ENCODE measurements at regions not wholly inside any gene's neighbourhood (a gene's known extent, or its start where the extent isn't known, plus 50 kb on each side); places are given as distances from the start of the nearest gene placed in this dataset.

DNA sequence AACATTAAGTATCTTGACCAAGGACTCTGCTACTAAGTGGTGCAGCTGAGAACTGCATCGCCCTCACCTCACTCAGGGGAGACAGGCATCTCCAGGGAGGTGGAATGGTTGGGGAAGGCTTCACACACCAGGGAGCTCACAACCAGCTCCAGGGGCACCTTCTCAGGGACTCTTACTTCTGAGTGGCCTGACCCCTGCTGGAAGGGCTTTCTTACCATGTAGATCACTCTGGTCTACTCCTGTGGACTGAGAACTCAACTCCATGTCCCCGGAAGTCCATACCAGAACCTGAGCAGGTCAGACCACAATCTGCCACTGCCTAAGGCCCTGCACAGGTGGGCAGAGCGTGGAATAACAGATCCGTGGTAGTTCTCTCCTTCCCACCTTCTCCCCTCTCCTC is 140.5 kb downstream of the TLE3 start:
- Histone ChIP-seq H3K9ac (ENCODE audit: low read length) (no peak overlapping the region), H3K27me3 (ENCODE audit: control insufficient read depth in 1 of 2, insufficient read depth in 2 of 2, low read length in 2 of 2) (peaks cover 0 to 4% of the 10 kb centered on the region in 2 donors), H3K4me1 (ENCODE audit: insufficient read depth, low read length) (no peaks in the 10 kb centered on the region), H3K4me3 (ENCODE audit: low read depth in 1 of 2, low read length in 2 of 2) (no peak overlapping the region), H3K36me3 (ENCODE audit: insufficient read depth, low read length) (no peaks in the 10 kb centered on the region), H3K9me3 (ENCODE audit: low read length) (no peaks in the 10 kb centered on the region), H3K27ac (ENCODE audit: low read depth, low read length) (no peak overlapping the region)

DNA sequence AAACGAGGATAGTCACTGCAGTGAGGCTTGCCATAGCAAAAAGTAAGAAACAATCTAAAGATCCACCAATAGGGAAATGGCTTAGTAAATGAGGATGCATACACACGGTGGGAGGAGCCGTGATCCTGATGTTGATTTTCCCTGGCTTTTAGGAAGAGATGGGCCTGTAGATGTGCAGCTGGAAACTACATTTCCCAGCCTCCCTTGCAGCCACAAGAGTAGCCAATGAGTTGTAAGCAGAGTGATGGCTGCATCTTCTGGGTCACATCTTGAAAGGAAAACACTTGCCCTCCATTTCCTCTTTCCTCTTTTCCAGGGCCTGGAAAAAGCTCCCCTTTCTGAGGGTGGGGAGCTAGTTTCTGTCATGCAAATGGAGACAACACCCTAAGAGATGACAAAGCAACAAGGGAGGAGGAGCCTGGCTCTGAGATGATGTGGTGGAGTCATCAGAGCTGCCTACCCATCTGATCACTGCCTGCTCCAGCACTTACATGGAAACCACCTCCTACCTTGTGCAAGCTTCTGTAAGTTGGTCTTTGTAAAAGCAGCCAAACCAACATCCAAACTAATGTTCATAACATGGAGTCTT is 139.1 kb downstream of the TLE3 start:
- H3K27ac ChIP-seq (ENCODE audit: low read depth, low read length) = no peak overlapping the region
- H3K36me3 ChIP-seq (ENCODE audit: insufficient read depth, low read length) = no peaks in the 10 kb centered on the region
- H3K4me3 ChIP-seq (ENCODE audit: low read depth in 1 of 2, low read length in 2 of 2) = no peak overlapping the region
- H3K9me3 ChIP-seq (ENCODE audit: low read length) = no peaks in the 10 kb centered on the region
- H3K27me3 ChIP-seq (ENCODE audit: control insufficient read depth in 1 of 2, insufficient read depth in 2 of 2, low read length in 2 of 2) = peaks cover 0 to 4% of the 10 kb centered on the region in 2 donors
- H3K4me1 ChIP-seq (ENCODE audit: insufficient read depth, low read length) = no peaks in the 10 kb centered on the region
- H3K9ac ChIP-seq (ENCODE audit: low read length) = no peak overlapping the region

DNA sequence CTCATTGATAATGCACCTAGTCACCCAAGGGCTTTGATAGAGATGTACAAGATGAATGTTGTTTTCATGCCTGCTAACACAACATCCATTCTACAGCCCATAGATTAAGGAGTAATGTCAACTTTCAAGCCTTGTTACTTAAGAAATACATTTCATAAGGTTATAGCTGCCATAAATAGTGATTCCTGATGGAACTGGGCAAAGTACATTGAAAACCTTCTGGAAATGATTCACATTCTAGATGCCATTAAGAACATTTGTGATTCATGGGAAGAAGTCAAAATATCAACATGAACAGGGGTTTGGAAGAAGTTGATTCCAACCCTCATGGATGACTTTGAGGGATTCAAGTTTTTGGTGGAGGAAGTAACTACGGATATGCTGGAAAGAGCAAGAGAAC is 135.2 kb downstream of the TLE3 start:
- no peak overlapping the region for H3K27ac ChIP-seq (ENCODE audit: low read depth, low read length)
- H3K27me3 ChIP-seq (ENCODE audit: control insufficient read depth in 1 of 2, insufficient read depth in 2 of 2, low read length in 2 of 2) = no peaks in the 10 kb centered on the region
- H3K36me3 ChIP-seq (ENCODE audit: insufficient read depth, low read length) = no peaks in the 10 kb centered on the region
- H3K9me3 ChIP-seq (ENCODE audit: low read length) = no peaks in the 10 kb centered on the region
- no peak overlapping the region for H3K4me3 ChIP-seq (ENCODE audit: low read depth in 1 of 2, low read length in 2 of 2)
- no peaks in the 10 kb centered on the region for H3K4me1 ChIP-seq (ENCODE audit: insufficient read depth, low read length)
- no peak overlapping the region for H3K9ac ChIP-seq (ENCODE audit: low read length)

DNA sequence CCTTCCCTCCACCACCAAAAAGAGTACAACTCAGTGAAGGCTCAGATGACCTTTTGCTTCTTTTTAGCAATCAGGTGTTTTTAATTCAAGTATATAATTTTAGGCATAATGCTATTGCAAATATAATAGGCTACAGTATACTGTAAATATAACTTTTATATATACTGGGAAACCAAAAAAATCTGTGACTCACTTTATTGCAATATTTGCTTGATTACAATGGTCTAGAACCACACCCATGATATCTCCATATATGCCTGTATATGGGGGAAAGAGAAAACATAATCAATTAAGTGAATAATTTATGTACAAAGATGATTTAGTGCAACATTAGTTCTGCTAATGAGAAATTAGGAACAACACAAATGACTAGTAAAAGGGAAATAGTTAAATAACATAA is 134.3 kb downstream of the TLE3 start:
- Histone ChIP-seq H3K27ac (ENCODE audit: low read depth, low read length) (no peak overlapping the region), H3K4me3 (ENCODE audit: low read depth in 1 of 2, low read length in 2 of 2) (no peak overlapping the region), H3K4me1 (ENCODE audit: insufficient read depth, low read length) (no peaks in the 10 kb centered on the region), H3K9me3 (ENCODE audit: low read length) (no peaks in the 10 kb centered on the region), H3K36me3 (ENCODE audit: insufficient read depth, low read length) (no peaks in the 10 kb centered on the region), H3K27me3 (ENCODE audit: control insufficient read depth in 1 of 2, insufficient read depth in 2 of 2, low read length in 2 of 2) (no peaks in the 10 kb centered on the region), H3K9ac (ENCODE audit: low read length) (no peak overlapping the region)

DNA sequence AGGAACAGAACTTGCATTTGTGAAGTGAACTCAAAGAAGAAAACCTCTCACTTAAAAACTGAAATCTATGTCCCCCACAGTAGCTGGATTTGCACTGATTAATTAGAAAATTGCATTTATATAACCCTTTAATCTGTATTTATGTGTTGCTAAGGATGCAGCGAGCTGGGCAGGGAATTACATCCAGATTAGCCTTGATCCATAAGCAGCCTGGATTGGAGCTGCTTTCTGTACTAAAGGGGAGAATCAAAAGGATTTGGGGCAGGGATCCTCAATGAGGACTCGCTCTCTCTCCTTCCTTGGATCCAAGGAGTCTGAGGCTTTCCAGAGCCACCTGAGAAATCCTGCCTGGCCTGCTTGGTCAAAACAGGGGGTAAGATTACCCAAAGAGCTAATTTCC is 125.9 kb downstream of the TLE3 start:
- no peak overlapping the region for H3K9ac ChIP-seq (ENCODE audit: low read length)
- H3K36me3 ChIP-seq (ENCODE audit: insufficient read depth, low read length) = no peaks in the 10 kb centered on the region
- H3K27me3 ChIP-seq (ENCODE audit: control insufficient read depth in 1 of 2, insufficient read depth in 2 of 2, low read length in 2 of 2) = no peaks in the 10 kb centered on the region
- no peaks in the 10 kb centered on the region for H3K9me3 ChIP-seq (ENCODE audit: low read length)
- H3K4me3 ChIP-seq (ENCODE audit: low read depth in 1 of 2, low read length in 2 of 2) = no peak overlapping the region
- H3K27ac ChIP-seq (ENCODE audit: low read depth, low read length) = no peak overlapping the region
- no peaks in the 10 kb centered on the region for H3K4me1 ChIP-seq (ENCODE audit: insufficient read depth, low read length)

DNA sequence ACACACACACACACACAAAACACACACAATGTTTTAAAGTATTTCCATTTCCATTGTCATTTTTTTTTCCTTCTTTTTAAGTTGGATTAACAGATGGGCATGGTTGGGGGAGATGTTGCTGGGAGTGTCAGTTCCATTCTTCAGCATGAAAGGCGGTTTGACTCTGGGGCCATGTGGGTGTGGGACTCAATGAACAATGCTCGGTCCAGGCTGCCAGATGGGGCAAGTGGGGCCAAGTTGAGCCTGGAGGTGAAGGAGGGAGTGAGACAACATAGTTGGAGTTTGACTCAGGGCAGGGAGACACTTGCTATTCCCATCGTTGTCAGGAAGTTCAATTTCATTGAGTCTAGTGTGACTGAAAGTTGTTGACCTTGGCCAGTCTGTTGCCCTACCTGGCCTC is 125.3 kb downstream of the TLE3 start:
- H3K9me3 ChIP-seq (ENCODE audit: low read length) = no peaks in the 10 kb centered on the region
- H3K27me3 ChIP-seq (ENCODE audit: control insufficient read depth in 1 of 2, insufficient read depth in 2 of 2, low read length in 2 of 2) = no peaks in the 10 kb centered on the region
- no peaks in the 10 kb centered on the region for H3K36me3 ChIP-seq (ENCODE audit: insufficient read depth, low read length)
- H3K4me1 ChIP-seq (ENCODE audit: insufficient read depth, low read length) = no peaks in the 10 kb centered on the region
- H3K9ac ChIP-seq (ENCODE audit: low read length) = no peak overlapping the region
- H3K27ac ChIP-seq (ENCODE audit: low read depth, low read length) = no peak overlapping the region
- no peak overlapping the region for H3K4me3 ChIP-seq (ENCODE audit: low read depth in 1 of 2, low read length in 2 of 2)

DNA sequence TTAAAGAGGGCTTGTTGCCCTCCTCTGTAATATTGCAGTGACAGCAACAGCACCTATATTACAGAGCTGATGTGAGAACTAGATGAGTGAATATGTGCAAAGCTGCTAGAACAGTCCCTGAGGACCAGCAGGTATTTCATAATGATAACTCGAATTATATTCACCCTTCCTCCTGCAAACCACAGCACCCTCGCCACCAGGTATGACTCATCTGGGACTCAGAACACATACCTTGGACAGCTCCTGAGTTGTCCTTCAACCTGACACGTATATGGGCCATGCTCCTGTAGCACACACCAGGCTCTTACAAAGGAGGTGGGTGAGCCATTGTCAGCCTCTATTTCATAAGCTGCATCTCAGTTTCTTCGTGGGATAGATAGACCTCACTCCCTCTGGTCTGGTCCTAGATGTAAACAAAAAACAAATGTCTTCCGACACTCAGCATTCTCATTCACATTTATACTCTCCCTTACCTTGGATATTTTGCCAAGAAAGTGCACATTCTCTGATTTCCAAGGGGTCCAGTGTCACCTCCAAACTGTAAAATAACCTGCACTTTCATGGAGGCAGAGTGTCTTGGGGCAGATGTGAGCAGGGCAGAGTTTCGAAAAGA is 124.5 kb downstream of the TLE3 start:
- Histone ChIP-seq H3K36me3 (ENCODE audit: insufficient read depth, low read length) (no peaks in the 10 kb centered on the region), H3K27me3 (ENCODE audit: control insufficient read depth in 1 of 2, insufficient read depth in 2 of 2, low read length in 2 of 2) (no peaks in the 10 kb centered on the region), H3K4me3 (ENCODE audit: low read depth in 1 of 2, low read length in 2 of 2) (no peak overlapping the region), H3K9ac (ENCODE audit: low read length) (no peak overlapping the region), H3K9me3 (ENCODE audit: low read length) (no peaks in the 10 kb centered on the region), H3K4me1 (ENCODE audit: insufficient read depth, low read length) (no peaks in the 10 kb centered on the region), H3K27ac (ENCODE audit: low read depth, low read length) (no peak overlapping the region)

DNA sequence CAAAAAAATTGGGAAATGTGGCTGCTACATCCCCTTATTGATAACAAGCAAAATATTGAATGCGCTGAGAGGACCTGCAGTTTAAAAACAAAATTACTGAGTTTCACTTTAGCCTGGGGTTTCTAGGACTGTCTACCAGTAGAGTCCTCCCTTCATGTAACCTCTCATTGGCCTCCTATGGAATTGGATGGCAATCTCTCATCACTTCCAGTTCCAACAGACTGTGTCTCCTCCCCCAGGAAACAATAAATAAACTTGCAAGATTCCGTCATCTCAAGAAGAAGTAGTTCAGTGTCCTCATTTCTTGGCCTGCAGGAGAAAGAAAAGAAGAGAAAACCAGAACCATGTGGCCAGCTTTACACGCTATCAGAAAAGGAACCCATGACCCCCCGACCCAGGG is 123.8 kb downstream of the TLE3 start:
- H3K9ac ChIP-seq (ENCODE audit: low read length) = no peak overlapping the region
- no peaks in the 10 kb centered on the region for H3K36me3 ChIP-seq (ENCODE audit: insufficient read depth, low read length)
- no peaks in the 10 kb centered on the region for H3K27me3 ChIP-seq (ENCODE audit: control insufficient read depth in 1 of 2, insufficient read depth in 2 of 2, low read length in 2 of 2)
- H3K9me3 ChIP-seq (ENCODE audit: low read length) = no peaks in the 10 kb centered on the region
- no peaks in the 10 kb centered on the region for H3K4me1 ChIP-seq (ENCODE audit: insufficient read depth, low read length)
- H3K4me3 ChIP-seq (ENCODE audit: low read depth in 1 of 2, low read length in 2 of 2) = no peak overlapping the region
- no peak overlapping the region for H3K27ac ChIP-seq (ENCODE audit: low read depth, low read length)

DNA sequence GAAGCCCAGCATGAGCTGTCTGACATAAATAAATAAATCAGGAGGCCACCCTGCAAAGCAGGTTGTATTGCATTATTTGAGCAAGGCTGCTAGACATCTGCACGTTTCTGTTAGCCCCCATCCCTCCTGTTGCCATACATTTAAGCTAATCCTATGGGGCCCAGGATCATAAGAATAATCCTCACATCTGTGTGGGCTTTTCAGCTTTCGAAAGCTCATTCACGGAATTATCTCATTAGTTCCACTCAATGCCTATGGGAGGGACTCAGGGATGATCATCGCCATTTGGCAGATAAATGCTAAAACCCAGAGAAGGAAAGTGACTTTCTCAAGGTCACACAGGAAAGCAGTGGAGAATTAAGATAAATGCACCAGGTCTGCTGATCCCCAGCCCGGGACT is 123.4 kb downstream of the TLE3 start:
- H3K9ac ChIP-seq (ENCODE audit: low read length) = no peak overlapping the region
- no peaks in the 10 kb centered on the region for H3K36me3 ChIP-seq (ENCODE audit: insufficient read depth, low read length)
- no peaks in the 10 kb centered on the region for H3K4me1 ChIP-seq (ENCODE audit: insufficient read depth, low read length)
- H3K9me3 ChIP-seq (ENCODE audit: low read length) = no peaks in the 10 kb centered on the region
- no peaks in the 10 kb centered on the region for H3K27me3 ChIP-seq (ENCODE audit: control insufficient read depth in 1 of 2, insufficient read depth in 2 of 2, low read length in 2 of 2)
- no peak overlapping the region for H3K4me3 ChIP-seq (ENCODE audit: low read depth in 1 of 2, low read length in 2 of 2)
- no peak overlapping the region for H3K27ac ChIP-seq (ENCODE audit: low read depth, low read length)

DNA sequence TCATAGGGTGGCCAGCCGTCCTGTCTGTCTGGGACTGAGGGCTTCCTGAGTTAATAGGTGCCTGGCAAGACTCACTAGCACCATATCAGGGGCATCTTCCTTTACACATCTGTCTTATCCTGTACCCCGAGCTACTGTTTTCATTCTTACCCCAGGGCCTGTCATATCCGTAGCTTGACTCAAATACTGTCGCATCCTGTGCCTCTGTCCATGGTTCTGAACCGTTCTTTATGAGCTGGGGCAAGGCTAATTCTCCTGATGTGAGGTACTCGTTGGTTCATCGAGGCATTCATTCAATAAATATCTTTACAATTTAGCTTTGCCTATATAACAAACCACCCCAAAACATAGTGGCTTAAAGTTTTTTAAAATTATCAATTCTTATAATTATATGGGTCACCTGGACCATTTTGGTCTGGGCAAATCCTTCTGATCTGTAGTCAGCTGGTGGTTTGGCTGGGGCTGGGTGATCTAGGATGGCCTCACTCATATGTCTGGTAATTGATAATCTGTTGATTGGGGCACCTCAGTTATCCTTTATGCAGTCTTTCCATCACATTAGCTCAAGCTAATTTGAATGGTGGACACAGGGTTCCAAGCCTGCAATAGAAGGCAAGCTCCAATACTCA is 121.2 kb downstream of the TLE3 start:
- no peak overlapping the region for H3K27ac ChIP-seq (ENCODE audit: low read depth, low read length)
- H3K4me3 ChIP-seq (ENCODE audit: low read depth in 1 of 2, low read length in 2 of 2) = no peak overlapping the region
- no peaks in the 10 kb centered on the region for H3K9me3 ChIP-seq (ENCODE audit: low read length)
- no peaks in the 10 kb centered on the region for H3K27me3 ChIP-seq (ENCODE audit: control insufficient read depth in 1 of 2, insufficient read depth in 2 of 2, low read length in 2 of 2)
- no peak overlapping the region for H3K9ac ChIP-seq (ENCODE audit: low read length)
- no peaks in the 10 kb centered on the region for H3K36me3 ChIP-seq (ENCODE audit: insufficient read depth, low read length)
- H3K4me1 ChIP-seq (ENCODE audit: insufficient read depth, low read length) = no peaks in the 10 kb centered on the region

DNA sequence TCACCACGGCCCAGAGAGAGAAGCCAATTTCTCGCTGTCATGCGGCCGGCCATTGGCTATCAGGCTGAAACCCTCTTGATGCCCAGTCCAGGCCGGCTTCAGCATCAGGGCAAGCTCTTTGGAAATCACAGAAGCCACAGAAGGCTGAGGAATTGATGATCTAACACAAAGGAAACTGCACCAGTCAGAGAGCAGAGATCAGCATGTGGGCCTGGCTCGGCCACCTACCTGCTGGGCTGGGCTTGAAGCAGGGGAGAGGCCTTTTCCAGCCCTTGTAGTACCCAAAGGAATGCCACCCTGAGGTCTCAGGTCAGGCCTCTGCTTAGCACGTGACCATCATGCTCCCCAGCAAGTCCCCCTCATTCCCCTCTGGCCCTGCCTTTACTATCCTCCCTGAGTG is 119.1 kb downstream of the TLE3 start:
- no peak overlapping the region for H3K27ac ChIP-seq (ENCODE audit: low read depth, low read length)
- H3K4me1 ChIP-seq (ENCODE audit: insufficient read depth, low read length) = no peaks in the 10 kb centered on the region
- H3K9me3 ChIP-seq (ENCODE audit: low read length) = no peaks in the 10 kb centered on the region
- H3K9ac ChIP-seq (ENCODE audit: low read length) = no peak overlapping the region
- no peak overlapping the region for H3K4me3 ChIP-seq (ENCODE audit: low read depth in 1 of 2, low read length in 2 of 2)
- no peaks in the 10 kb centered on the region for H3K36me3 ChIP-seq (ENCODE audit: insufficient read depth, low read length)
- no peaks in the 10 kb centered on the region for H3K27me3 ChIP-seq (ENCODE audit: control insufficient read depth in 1 of 2, insufficient read depth in 2 of 2, low read length in 2 of 2)

DNA sequence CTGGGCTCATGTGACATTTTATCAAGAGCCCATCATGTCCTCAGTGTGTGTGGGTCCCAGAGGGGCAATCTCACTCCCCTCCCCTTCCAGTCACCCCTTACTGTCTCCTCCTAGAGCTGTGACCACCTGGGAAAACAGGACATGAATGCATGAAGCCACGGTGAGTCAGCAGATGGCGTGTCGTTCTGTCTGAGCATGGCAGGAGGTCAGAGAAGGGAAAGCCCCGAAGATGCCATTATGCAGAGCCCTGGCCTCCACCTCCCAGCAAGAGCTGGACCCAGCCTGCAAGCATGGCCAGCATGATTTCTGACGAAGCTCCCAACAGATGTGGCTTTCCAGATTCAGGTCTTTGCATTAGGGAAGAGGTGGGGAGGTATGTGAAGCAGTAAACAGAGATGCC is 118.5 kb downstream of the TLE3 start:
- Histone ChIP-seq H3K9ac (ENCODE audit: low read length) (no peak overlapping the region), H3K27ac (ENCODE audit: low read depth, low read length) (no peak overlapping the region), H3K4me1 (ENCODE audit: insufficient read depth, low read length) (no peaks in the 10 kb centered on the region), H3K27me3 (ENCODE audit: control insufficient read depth in 1 of 2, insufficient read depth in 2 of 2, low read length in 2 of 2) (no peaks in the 10 kb centered on the region), H3K4me3 (ENCODE audit: low read depth in 1 of 2, low read length in 2 of 2) (no peak overlapping the region), H3K36me3 (ENCODE audit: insufficient read depth, low read length) (no peaks in the 10 kb centered on the region), H3K9me3 (ENCODE audit: low read length) (no peaks in the 10 kb centered on the region)

Data from muscle layer of colon (tissue), 2 donors.